ENCODE measurements at regions not wholly inside any gene's neighbourhood (a gene's known extent, or its start where the extent isn't known, plus 50 kb on each side); places are given as distances from the start of the nearest gene placed in this dataset.

- ChIA-PET POLR2A (no interaction called here), CTCF (no interaction called here)
- Mint-ChIP-seq H3K36me3 (no peaks in the 10 kb centered on the region), H3K9me3 (peaks cover 4% of the 10 kb centered on the region), H3K4me1 (peaks cover 4% of the 10 kb centered on the region; the same call in 1 of the 2 replicates), H3K27me3 (ENCODE audit: low read depth) (no peaks in the 10 kb centered on the region), H3K27ac (no peak overlapping the region), H3K4me3 (no peak overlapping the region)
- no peak for ATAC-seq
- TF ChIP-seq FOXP4 (CRISPR knock-in tag; IDR thresholded peaks at IDR 0.05): no peak
- no peak for TF ChIP-seq FOXJ3 (CRISPR knock-in tag; IDR thresholded peaks at IDR 0.05; ENCODE audit: borderline replicate concordance)
- TF ChIP-seq SMAD3 (CRISPR knock-in tag; IDR thresholded peaks at IDR 0.05; ENCODE audit: borderline replicate concordance): no peak
- no peak for TF ChIP-seq MYBL2 (CRISPR knock-in tag; IDR thresholded peaks at IDR 0.05)
- no peak for TF ChIP-seq E2F1 (CRISPR knock-in tag; IDR thresholded peaks at IDR 0.05)
- no peak for TF ChIP-seq ARID4B (CRISPR knock-in tag; IDR thresholded peaks at IDR 0.05; ENCODE audit: borderline replicate concordance)
- no peak for DNase-seq (ENCODE audit: low spot score)
These were observed 116.1 kb upstream of the CCN2 start for GRCh38 chr6:132067286-132067685.

GRCh38 chr6:132065556-132065955, 114.4 kb upstream of the CCN2 start:
- POLR2A ChIA-PET: no interaction called here
- H3K9me3 Mint-ChIP-seq: peaks cover 4% of the 10 kb centered on the region
- no peaks in the 10 kb centered on the region for H3K27me3 Mint-ChIP-seq (ENCODE audit: low read depth)
- peaks cover 4% of the 10 kb centered on the region; the same call in 1 of the 2 replicates for H3K4me1 Mint-ChIP-seq
- no peak overlapping the region for H3K4me3 Mint-ChIP-seq
- CTCF ChIA-PET: no interaction called here
- no peak for ATAC-seq
- DNase-seq (ENCODE audit: low spot score): no peak
- no peak overlapping the region for H3K27ac Mint-ChIP-seq
- no peaks in the 10 kb centered on the region for H3K36me3 Mint-ChIP-seq
- TF ChIP-seq ZNF396 (CRISPR knock-in tag; IDR thresholded peaks at IDR 0.05; ENCODE audit: borderline replicate concordance) (no peak), MXD4 (CRISPR knock-in tag; IDR thresholded peaks at IDR 0.05; ENCODE audit: borderline replicate concordance) (no peak), ZNF219 (CRISPR knock-in tag; IDR thresholded peaks at IDR 0.05; ENCODE audit: borderline replicate concordance) (no peak), USF2 (CRISPR knock-in tag; IDR thresholded peaks at IDR 0.05) (no peak), FOXP4 (CRISPR knock-in tag; IDR thresholded peaks at IDR 0.05) (no peak), JAZF1 (CRISPR knock-in tag; IDR thresholded peaks at IDR 0.05) (no peak), OVOL2 (CRISPR knock-in tag; IDR thresholded peaks at IDR 0.05; ENCODE audit: borderline replicate concordance) (no peak)
